DND-41 (cell line): ENCODE measurements at regions not wholly inside any gene's neighbourhood (a gene's known extent, or its start where the extent isn't known, plus 50 kb on each side); places are given as distances from the start of the nearest gene placed in this dataset.

Experiments
- CTCF ChIP-seq: IDR thresholded peaks from 2 replicates; pipeline ENCODE4 v1.5.1; 2012; ENCODE audit warnings: borderline replicate concordance, low read length, moderate library complexity, mild to moderate bottlenecking; ENCODE audit not compliant: poor library complexity, severe bottlenecking; ENCODE audit errors: extremely low read depth
- EZH2 ChIP-seq: IDR thresholded peaks from 3 replicates; pipeline ENCODE4 v1.6.1; 2012; ENCODE audit warnings: borderline replicate concordance, low read depth, mild to moderate bottlenecking, moderate library complexity, low read length, inconsistent platforms; ENCODE audit not compliant: severe bottlenecking

GRCh38 chr6:14281811-14282660 is 164.5 kb downstream of the CD83 start:
- TF ChIP-seq CTCF: no peak
- TF ChIP-seq EZH2: no peak
